B cell (primary cell): ENCODE measurements at regions not wholly inside any gene's neighbourhood (a gene's known extent, or its start where the extent isn't known, plus 50 kb on each side); places are given as distances from the start of the nearest gene placed in this dataset.

Experiments
- ATAC-seq: fragments of 200-7000 bp; cut with Tn5 transposase; one replicate; pipeline ENCODE4 v1.10.0; 2021; ENCODE audit warnings: low read depth, mild to moderate bottlenecking, moderate number of reproducible peaks, moderate library complexity
- CTCF ChIA-PET: fragments of 350-600 bp; sonication (Branson Sonifier 250); formaldehyde crosslinking; loops from one replicate; lab custom pipeline; 2021; ENCODE audit warnings: antibody characterized with exemption, inconsistent platforms; lab: Charles Lee
- POLR2A ChIA-PET: fragments of 350-600 bp; sonication (Branson Sonifier 250); formaldehyde crosslinking; loops from one replicate; lab custom pipeline; 2021; ENCODE audit warnings: antibody characterized with exemption; lab: Charles Lee
- DNase-seq: peaks from one replicate; pipeline ENCODE4 v3.0.0; 2013
- H2AFZ ChIP-seq: 2 replicates; pipeline ENCODE4 v1.6.1; 2012; ENCODE audit warnings: mild to moderate bottlenecking, low read depth, low read length; ENCODE audit not compliant: insufficient read depth, poor library complexity, severe bottlenecking
- H3K27ac ChIP-seq, 2 donors: 1 replicate in 1 of 2; 2 replicates in 1 of 2; pipeline ENCODE4 v1.5.1; 2012 to 2013; ENCODE audit warnings: low read length in 2 of 2, mild to moderate bottlenecking in 2 of 2, moderate library complexity in 1 of 2
- H3K27me3 ChIP-seq, 4 experiments: fragments of 200-600 bp in 1 of 4; sonication (generic) in 1 of 4; replicated peaks in 1 of 4; 1 replicate in 2 of 4; 2 replicates in 2 of 4; pipeline versions ENCODE4 v1.6.1 to v1.7.0; 2013 to 2016; ENCODE audit warnings: low read length in 3 of 4, mild to moderate bottlenecking in 2 of 4, mixed read lengths in 1 of 4, moderate library complexity in 1 of 4; ENCODE audit not compliant: insufficient read depth in 4 of 4, control insufficient read depth in 3 of 4; ENCODE audit errors: control extremely low read depth in 1 of 4
- H3K36me3 ChIP-seq, 2 experiments: replicated peaks in 1 of 2; 1 replicate in 1 of 2; 2 replicates in 1 of 2; pipeline versions ENCODE4 v1.6.1 to v1.7.1; 2013; ENCODE audit warnings: low read length in 1 of 2; ENCODE audit not compliant: insufficient read depth in 2 of 2, control insufficient read depth in 1 of 2; ENCODE audit errors: control extremely low read depth in 1 of 2, extremely low read depth in 1 of 2
- H3K4me1 ChIP-seq, 2 donors: fragments of 200-600 bp in 1 of 2; sonication (generic) in 1 of 2; 1 replicate in 1 of 2; 2 replicates in 1 of 2; pipeline versions ENCODE4 v1.5.1 to v1.6.1; 2013 to 2017; ENCODE audit warnings: low read length in 2 of 2; ENCODE audit not compliant: control insufficient read depth in 2 of 2, insufficient read depth in 2 of 2
- H3K4me2 ChIP-seq: replicated peaks from 2 replicates; pipeline ENCODE3; 2012; ENCODE audit warnings: mild to moderate bottlenecking, low read depth, low read length; ENCODE audit not compliant: poor library complexity, severe bottlenecking
- H3K4me3 ChIP-seq, 5 experiments: fragments of 200-600 bp in 1 of 5; sonication (generic) in 1 of 5; 1 replicate in 3 of 5; 2 replicates in 2 of 5; pipeline versions ENCODE4 v1.5.1 to v1.7.0; 2011 to 2016; ENCODE audit warnings: low read length in 4 of 5, mild to moderate bottlenecking in 4 of 5, low read depth in 2 of 5, control low read depth in 1 of 5, moderate library complexity in 1 of 5; ENCODE audit not compliant: insufficient read depth in 1 of 5; ENCODE audit errors: control extremely low read depth in 1 of 5, extremely low read depth in 1 of 5
- H3K79me2 ChIP-seq: fragments of 200-600 bp; sonication (generic); one replicate; pipeline ENCODE4 v1.6.0; 2016; ENCODE audit warnings: low read length; ENCODE audit not compliant: control insufficient read depth, insufficient read depth
- H3K9ac ChIP-seq: fragments of 200-600 bp; sonication (generic); 2 replicates; pipeline ENCODE4 v1.6.1; 2017; ENCODE audit warnings: mild to moderate bottlenecking, low read length, moderate library complexity
- H3K9me3 ChIP-seq, 3 donors: one replicate each; pipeline versions ENCODE4 v1.6.1 to v1.7.1; 2013; ENCODE audit warnings: low read length in 2 of 3; ENCODE audit not compliant: control insufficient read depth in 2 of 3, insufficient read depth in 1 of 3; ENCODE audit errors: control extremely low read depth in 1 of 3
- H4K20me1 ChIP-seq: 2 replicates; pipeline ENCODE4 v1.6.0; 2012; ENCODE audit warnings: mild to moderate bottlenecking, low read length; ENCODE audit not compliant: insufficient read depth, control insufficient read depth, poor library complexity, severe bottlenecking
- H3K27ac Mint-ChIP-seq: one replicate; pipeline ENCODE4 v1.8.0; 2021; ENCODE audit warnings: mixed read lengths
- H3K27me3 Mint-ChIP-seq: one replicate; pipeline ENCODE4 v1.8.0; 2021; ENCODE audit warnings: mixed read lengths
- H3K4me1 Mint-ChIP-seq: one replicate; pipeline ENCODE4 v1.8.0; 2021; ENCODE audit warnings: mixed read lengths
- H3K4me3 Mint-ChIP-seq: one replicate; pipeline ENCODE4 v1.8.0; 2021; ENCODE audit warnings: mixed read lengths
- H3K9me3 Mint-ChIP-seq: one replicate; pipeline ENCODE4 v1.8.0; 2022; ENCODE audit warnings: mixed read lengths; ENCODE audit not compliant: insufficient read depth
- EZH2 ChIP-seq: IDR thresholded peaks from 2 replicates; pipeline ENCODE4 v1.6.1; 2012; ENCODE audit warnings: borderline replicate concordance, low read depth, mild to moderate bottlenecking, moderate library complexity, low read length; ENCODE audit not compliant: insufficient read depth, poor library complexity, severe bottlenecking
- WGBS: methylation state at CpG from one replicate; pipeline ENCODE4 v1.1.5; 2013; ENCODE audit warnings: missing lambda C conversion rate; ENCODE audit not compliant: insufficient coverage; 5-methylcytosine and 5-hydroxymethylcytosine counted together
- intact Hi-C: fragments of 100-400 bp; cut with micrococcal nuclease; formaldehyde crosslinking; loops from one replicate; pipeline ENCODE4 v1.10.0; 2022
- TF ChIP-seq, protein P1 (sequence below): fragments of 200-600 bp; IDR thresholded peaks from one replicate; pipeline ENCODE4 v1.8.0; 2022; ENCODE audit warnings: antibody characterized with exemption, mild to moderate bottlenecking

DNA sequence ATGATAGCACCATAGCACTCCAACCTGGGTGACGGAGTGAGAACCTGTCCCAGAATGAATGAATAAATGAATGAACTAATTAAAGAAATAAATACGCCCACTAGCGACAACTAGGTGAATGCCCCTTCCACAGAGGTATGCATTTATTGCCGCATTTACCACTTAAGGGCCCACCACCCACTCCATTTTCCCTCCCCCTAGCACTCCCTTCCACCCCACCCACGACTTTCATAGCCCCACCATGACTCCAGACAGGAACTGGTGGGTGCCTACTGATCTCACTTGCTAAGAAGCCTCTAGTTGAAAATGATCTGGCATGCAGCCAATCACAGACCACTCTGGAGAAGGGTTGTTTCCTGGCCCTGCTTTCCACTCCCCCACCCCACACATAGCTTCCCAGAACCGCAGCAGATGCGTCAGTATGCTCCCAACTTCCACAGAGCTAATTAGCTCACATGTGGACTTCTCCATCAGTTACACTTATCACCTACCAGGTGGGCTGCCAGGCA lies 167.6 kb downstream of the WT1 start:
- H3K79me2 ChIP-seq: no peaks in the 10 kb centered on the region
- H3K4me3 ChIP-seq: no peak overlapping the region
- DNase-seq (no peak), ATAC-seq (no peak)
- Mint-ChIP-seq H3K27me3 (peaks cover 22% of the 10 kb centered on the region), H3K27ac (no peak overlapping the region), H3K4me3 (no peak overlapping the region), H3K9me3 (no peaks in the 10 kb centered on the region), H3K4me1 (no peaks in the 10 kb centered on the region)
- no peak overlapping the region for H3K27ac ChIP-seq
- TF ChIP-seq, protein P1, sequence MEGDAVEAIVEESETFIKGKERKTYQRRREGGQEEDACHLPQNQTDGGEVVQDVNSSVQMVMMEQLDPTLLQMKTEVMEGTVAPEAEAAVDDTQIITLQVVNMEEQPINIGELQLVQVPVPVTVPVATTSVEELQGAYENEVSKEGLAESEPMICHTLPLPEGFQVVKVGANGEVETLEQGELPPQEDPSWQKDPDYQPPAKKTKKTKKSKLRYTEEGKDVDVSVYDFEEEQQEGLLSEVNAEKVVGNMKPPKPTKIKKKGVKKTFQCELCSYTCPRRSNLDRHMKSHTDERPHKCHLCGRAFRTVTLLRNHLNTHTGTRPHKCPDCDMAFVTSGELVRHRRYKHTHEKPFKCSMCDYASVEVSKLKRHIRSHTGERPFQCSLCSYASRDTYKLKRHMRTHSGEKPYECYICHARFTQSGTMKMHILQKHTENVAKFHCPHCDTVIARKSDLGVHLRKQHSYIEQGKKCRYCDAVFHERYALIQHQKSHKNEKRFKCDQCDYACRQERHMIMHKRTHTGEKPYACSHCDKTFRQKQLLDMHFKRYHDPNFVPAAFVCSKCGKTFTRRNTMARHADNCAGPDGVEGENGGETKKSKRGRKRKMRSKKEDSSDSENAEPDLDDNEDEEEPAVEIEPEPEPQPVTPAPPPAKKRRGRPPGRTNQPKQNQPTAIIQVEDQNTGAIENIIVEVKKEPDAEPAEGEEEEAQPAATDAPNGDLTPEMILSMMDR: no peak
- no peak for TF ChIP-seq EZH2
- intact Hi-C loops: no loop called here
- H3K36me3 ChIP-seq: no peaks in the 10 kb centered on the region
- H2AFZ ChIP-seq: no peak overlapping the region
- no peaks in the 10 kb centered on the region for H3K27me3 ChIP-seq
- POLR2A ChIA-PET: no interaction called here
- no peaks in the 10 kb centered on the region for H4K20me1 ChIP-seq
- 79% methylated on average over 4 of the region's 7 CpGs for WGBS
- H3K9me3 ChIP-seq: no peaks in the 10 kb centered on the region
- no peak overlapping the region for H3K4me2 ChIP-seq
- H3K9ac ChIP-seq: no peak overlapping the region
- CTCF ChIA-PET: no interaction called here
- H3K4me1 ChIP-seq: no peaks in the 10 kb centered on the region

- H3K27me3 Mint-ChIP-seq: peaks cover 22% of the 10 kb centered on the region
- peaks cover 0 to 4% (median 0%) of the 10 kb centered on the region in 4 experiments for H3K27me3 ChIP-seq
- H3K4me3 Mint-ChIP-seq: no peak overlapping the region
Observed at GRCh38 chr11:32273931-32274330, 161.4 kb downstream of the WT1 start.

More at GRCh38 chr11:32273931-32274330, 161.4 kb downstream of the WT1 start:
- no peaks in the 10 kb centered on the region for H3K4me1 ChIP-seq
- no peak overlapping the region for H3K27ac Mint-ChIP-seq
- no peaks in the 10 kb centered on the region for H3K36me3 ChIP-seq
- H3K4me2 ChIP-seq: no peak overlapping the region
- ChIA-PET CTCF (no interaction called here), POLR2A (no interaction called here)
- no peak overlapping the region for H3K4me3 ChIP-seq
- intact Hi-C loops: no loop called here
- no peak overlapping the region for H3K27ac ChIP-seq
- no peaks in the 10 kb centered on the region for H4K20me1 ChIP-seq
- no peak for TF ChIP-seq EZH2
- TF ChIP-seq, protein P1: no peak
- H3K9me3 ChIP-seq: no peaks in the 10 kb centered on the region
- no CpG with 5 or more reads among the region's 4 CpGs for whole genome bisulfite sequencing
- ATAC-seq (no peak), DNase-seq (no peak)
- H3K79me2 ChIP-seq: no peaks in the 10 kb centered on the region
- H3K9me3 Mint-ChIP-seq: no peaks in the 10 kb centered on the region
- no peak overlapping the region for H2AFZ ChIP-seq
- H3K9ac ChIP-seq: no peak overlapping the region
- H3K4me1 Mint-ChIP-seq: no peaks in the 10 kb centered on the region
